Gastrocnemius medialis (tissue), 4 donors: ENCODE measurements at regions not wholly inside any gene's neighbourhood (a gene's known extent, or its start where the extent isn't known, plus 50 kb on each side); places are given as distances from the start of the nearest gene placed in this dataset.

ENCODE experiments used
- ATAC-seq, 2 donors: fragments of 150-250 bp; one replicate each; pipeline ENCODE4 v1.9.1; 2016
- DNase-seq, 2 donors: peaks; one replicate each; pipeline ENCODE4 v3.0.0-alpha.2; 2019
- H3K27ac ChIP-seq, 4 donors: fragments of 200-600 bp; sonication (generic); 1 replicate in 1 of 4; 2 replicates in 3 of 4; pipeline ENCODE4 v1.5.1; 2016 to 2018; ENCODE audit warnings: mild to moderate bottlenecking in 2 of 4, moderate library complexity in 1 of 4
- H3K27me3 ChIP-seq, 3 donors: fragments of 200-600 bp; sonication (generic) in 2 of 3; 1 replicate in 1 of 3; 2 replicates in 2 of 3; pipeline versions ENCODE4 v1.5.1 to v1.6.0; 2016 to 2019; ENCODE audit warnings: mild to moderate bottlenecking in 1 of 3, moderate library complexity in 1 of 3
- H3K36me3 ChIP-seq, 2 donors: fragments of 200-600 bp; sonication (generic) in 1 of 2; one replicate each; pipeline ENCODE4 v1.5.1; 2017 to 2018
- H3K4me1 ChIP-seq, 2 donors: fragments of 200-600 bp; sonication (generic) in 1 of 2; one replicate each; pipeline ENCODE4 v1.5.1; 2016 to 2017; ENCODE audit warnings: mild to moderate bottlenecking in 2 of 2
- H3K4me3 ChIP-seq, 4 donors: fragments of 200-600 bp; sonication (generic) in 3 of 4; 1 replicate in 1 of 4; 2 replicates in 3 of 4; pipeline ENCODE4 v1.5.1; 2016 to 2019; ENCODE audit warnings: mild to moderate bottlenecking in 2 of 4
- H3K9me3 ChIP-seq, 3 donors: fragments of 200-600 bp; sonication (generic) in 2 of 3; 1 replicate in 1 of 3; 2 replicates in 2 of 3; pipeline ENCODE4 v1.5.1; 2016 to 2019
- CTCF ChIP-seq, 5 experiments: fragments of 450-650 bp in 3 of 5; fragments of 200-600 bp in 2 of 5; sonication (generic) in 2 of 5; IDR thresholded peaks in 4 of 5; conservative IDR thresholded peaks in 1 of 5; 1 replicate in 4 of 5; 2 replicates in 1 of 5; pipeline ENCODE4 v1.5.1; 2016 to 2019; ENCODE audit warnings: antibody characterized with exemption in 5 of 5, mild to moderate bottlenecking in 3 of 5, moderate library complexity in 3 of 5
- POLR2A ChIP-seq, 2 donors: fragments of 450-650 bp; IDR thresholded peaks; one replicate each; pipeline ENCODE4 v1.6.1; 2017; ENCODE audit warnings: antibody characterized with exemption in 2 of 2, mild to moderate bottlenecking in 2 of 2, moderate library complexity in 2 of 2
- in situ Hi-C, 4 donors: fragments of 200-750 bp; cut with MboI; loops; one replicate each; pipeline versions ENCODE4 v1.15.0 to v1.8.0; 2017; ENCODE audit warnings: low sequenced_read_pairs in 4 of 4
- intact Hi-C: fragments of 100-400 bp; cut with DNase I; formaldehyde crosslinking; loops from one replicate; pipeline ENCODE4 v1.15.1; 2023; ENCODE audit warnings: low total_unique reads

- DNase-seq (no peak), ATAC-seq (no peak)
- H3K4me3 ChIP-seq: no peak overlapping the region
- no peaks in the 10 kb centered on the region for H3K36me3 ChIP-seq
- H3K4me1 ChIP-seq: no peaks in the 10 kb centered on the region
- in situ Hi-C loops: no loop called here
- H3K27me3 ChIP-seq: no peaks in the 10 kb centered on the region
- no peak overlapping the region for H3K27ac ChIP-seq
- no peaks in the 10 kb centered on the region for H3K9me3 ChIP-seq
- TF ChIP-seq CTCF (IDR thresholded peaks at IDR 0.05 in 4 of 5, conservative IDR thresholded peaks at IDR 0.05 in 1 of 5): no peak
- TF ChIP-seq POLR2A (IDR thresholded peaks at IDR 0.05): no peak
- intact Hi-C loops: no loop called here
Observed at GRCh38 chr2:104448661-104449440, 405.1 kb upstream of the POU3F3 start.

- in situ Hi-C loops: no loop called here
- Histone ChIP-seq H3K4me1 (no peaks in the 10 kb centered on the region), H3K27ac (no peak overlapping the region), H3K36me3 (no peaks in the 10 kb centered on the region), H3K27me3 (no peaks in the 10 kb centered on the region), H3K9me3 (no peaks in the 10 kb centered on the region), H3K4me3 (no peak overlapping the region)
- intact Hi-C loops: no loop called here
- ATAC-seq (no peak), DNase-seq (no peak)
- no peak for TF ChIP-seq CTCF (IDR thresholded peaks at IDR 0.05 in 4 of 5, conservative IDR thresholded peaks at IDR 0.05 in 1 of 5)
- no peak for TF ChIP-seq POLR2A (IDR thresholded peaks at IDR 0.05)
Observed at GRCh38 chr2:104452558-104452957, 401.4 kb upstream of the POU3F3 start.

GRCh38 chr2:104462731-104463130 is 391.2 kb upstream of the POU3F3 start:
- Histone ChIP-seq H3K9me3 (no peaks in the 10 kb centered on the region), H3K4me1 (no peaks in the 10 kb centered on the region), H3K4me3 (no peak overlapping the region), H3K36me3 (no peaks in the 10 kb centered on the region), H3K27ac (no peak overlapping the region), H3K27me3 (no peaks in the 10 kb centered on the region)
- intact Hi-C loops (no loop called here), in situ Hi-C loops (no loop called here)
- DNase-seq (no peak), ATAC-seq (no peak)
- TF ChIP-seq POLR2A (IDR thresholded peaks at IDR 0.05) (no peak), CTCF (IDR thresholded peaks at IDR 0.05 in 4 of 5, conservative IDR thresholded peaks at IDR 0.05 in 1 of 5) (no peak)

GRCh38 chr2:104465981-104466380 is 387.9 kb upstream of the POU3F3 start:
- no peak for TF ChIP-seq POLR2A (IDR thresholded peaks at IDR 0.05)
- no peak for TF ChIP-seq CTCF (IDR thresholded peaks at IDR 0.05 in 4 of 5, conservative IDR thresholded peaks at IDR 0.05 in 1 of 5)
- intact Hi-C loops (no loop called here), in situ Hi-C loops (no loop called here)
- no peaks in the 10 kb centered on the region for H3K36me3 ChIP-seq
- H3K27ac ChIP-seq: no peak overlapping the region
- H3K4me3 ChIP-seq: no peak overlapping the region
- H3K9me3 ChIP-seq: no peaks in the 10 kb centered on the region
- H3K4me1 ChIP-seq: no peaks in the 10 kb centered on the region
- H3K27me3 ChIP-seq: no peaks in the 10 kb centered on the region
- no peak for DNase-seq
- no peak for ATAC-seq

- in situ Hi-C loops (no loop called here), intact Hi-C loops (no loop called here)
- no peak for ATAC-seq
Observed at GRCh38 chr2:104468846-104469245, 385.1 kb upstream of the POU3F3 start.

More at GRCh38 chr2:104468846-104469245, 385.1 kb upstream of the POU3F3 start:
- Histone ChIP-seq H3K4me3 (no peak overlapping the region), H3K27ac (no peak overlapping the region), H3K9me3 (no peaks in the 10 kb centered on the region), H3K36me3 (no peaks in the 10 kb centered on the region), H3K4me1 (no peaks in the 10 kb centered on the region), H3K27me3 (no peaks in the 10 kb centered on the region)
- no peak for DNase-seq
- TF ChIP-seq POLR2A (IDR thresholded peaks at IDR 0.05): no peak
- no peak for TF ChIP-seq CTCF (IDR thresholded peaks at IDR 0.05 in 4 of 5, conservative IDR thresholded peaks at IDR 0.05 in 1 of 5)
